C4-2B (cell line): ENCODE measurements at regions not wholly inside any gene's neighbourhood (a gene's known extent, or its start where the extent isn't known, plus 50 kb on each side); places are given as distances from the start of the nearest gene placed in this dataset.

ENCODE experiments used
- H3K27ac ChIP-seq: fragments of 450-650 bp; 2 replicates; pipeline ENCODE4 v1.5.1; 2017
- ZFX ChIP-seq: fragments of 450-650 bp; IDR thresholded peaks from 2 replicates; pipeline ENCODE4 v1.6.1; 2017
- TF ChIP-seq, protein P1 (sequence below): fragments of 450-650 bp; conservative IDR thresholded peaks from 2 replicates; pipeline ENCODE4 v1.5.1; 2017; ENCODE audit warnings: mild to moderate bottlenecking

- no peak for TF ChIP-seq ZFX
- TF ChIP-seq, protein P1, sequence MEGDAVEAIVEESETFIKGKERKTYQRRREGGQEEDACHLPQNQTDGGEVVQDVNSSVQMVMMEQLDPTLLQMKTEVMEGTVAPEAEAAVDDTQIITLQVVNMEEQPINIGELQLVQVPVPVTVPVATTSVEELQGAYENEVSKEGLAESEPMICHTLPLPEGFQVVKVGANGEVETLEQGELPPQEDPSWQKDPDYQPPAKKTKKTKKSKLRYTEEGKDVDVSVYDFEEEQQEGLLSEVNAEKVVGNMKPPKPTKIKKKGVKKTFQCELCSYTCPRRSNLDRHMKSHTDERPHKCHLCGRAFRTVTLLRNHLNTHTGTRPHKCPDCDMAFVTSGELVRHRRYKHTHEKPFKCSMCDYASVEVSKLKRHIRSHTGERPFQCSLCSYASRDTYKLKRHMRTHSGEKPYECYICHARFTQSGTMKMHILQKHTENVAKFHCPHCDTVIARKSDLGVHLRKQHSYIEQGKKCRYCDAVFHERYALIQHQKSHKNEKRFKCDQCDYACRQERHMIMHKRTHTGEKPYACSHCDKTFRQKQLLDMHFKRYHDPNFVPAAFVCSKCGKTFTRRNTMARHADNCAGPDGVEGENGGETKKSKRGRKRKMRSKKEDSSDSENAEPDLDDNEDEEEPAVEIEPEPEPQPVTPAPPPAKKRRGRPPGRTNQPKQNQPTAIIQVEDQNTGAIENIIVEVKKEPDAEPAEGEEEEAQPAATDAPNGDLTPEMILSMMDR = no peak
- no peak overlapping the region for H3K27ac ChIP-seq
Observed at GRCh38 chrX:121592884-121593283, 545.5 kb downstream of the GLUD2 start.

- H3K27ac ChIP-seq = no peak overlapping the region
- TF ChIP-seq, protein P1 = no peak
- TF ChIP-seq ZFX = no peak
Observed at GRCh38 chrX:121598356-121598755, 550.9 kb downstream of the GLUD2 start.

DNA sequence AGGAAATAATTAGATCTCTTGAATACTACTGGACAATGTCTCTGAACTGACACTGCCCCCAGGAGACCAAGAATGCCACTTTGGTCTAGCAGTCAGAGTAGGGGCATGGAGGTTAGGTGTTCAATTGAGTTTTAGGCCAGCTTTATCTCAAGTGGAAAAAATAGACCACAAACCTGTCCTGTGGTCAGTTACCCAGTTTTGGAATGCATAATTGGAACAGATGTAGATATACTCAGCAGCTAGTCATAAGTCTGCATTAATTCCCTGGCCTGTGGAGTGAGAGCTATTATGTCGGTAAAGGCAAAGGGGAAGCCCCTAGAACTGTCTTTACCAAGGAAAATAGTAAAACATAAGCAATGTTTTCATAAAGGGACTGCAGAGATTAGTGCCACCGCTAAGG, 587.7 kb downstream of the GLUD2 start:
- TF ChIP-seq ZFX = no peak
- TF ChIP-seq, protein P1 = no peak
- H3K27ac ChIP-seq = no peak overlapping the region

DNA sequence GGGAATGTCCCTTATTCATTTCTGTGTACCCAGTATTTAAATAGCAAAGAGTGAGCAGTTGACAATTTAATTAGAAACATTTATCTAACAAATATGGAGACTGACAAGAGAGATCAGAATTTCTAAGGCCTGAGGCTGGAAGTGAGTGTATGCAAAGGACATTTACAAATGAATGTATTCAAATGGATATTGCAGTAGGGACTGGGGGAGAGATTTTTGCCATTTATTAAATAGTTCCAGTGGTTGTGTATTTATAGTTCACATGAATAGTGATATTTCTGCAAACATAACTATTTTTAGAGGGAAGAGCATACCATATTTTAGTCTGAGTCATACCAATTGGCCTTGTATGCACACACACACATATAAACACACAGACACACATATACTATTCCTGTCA, 592.4 kb downstream of the GLUD2 start:
- TF ChIP-seq ZFX = no peak
- TF ChIP-seq, protein P1 = no peak
- H3K27ac ChIP-seq = no peak overlapping the region

- H3K27ac ChIP-seq = no peak overlapping the region
- TF ChIP-seq, protein P1 = no peak
- TF ChIP-seq ZFX = no peak
Observed at GRCh38 chrX:121641560-121641959, 594.1 kb downstream of the GLUD2 start.

GRCh38 chrX:121642415-121642814, 595.0 kb downstream of the GLUD2 start:
- H3K27ac ChIP-seq = no peak overlapping the region
- TF ChIP-seq ZFX = no peak
- TF ChIP-seq, protein P1 = no peak

DNA sequence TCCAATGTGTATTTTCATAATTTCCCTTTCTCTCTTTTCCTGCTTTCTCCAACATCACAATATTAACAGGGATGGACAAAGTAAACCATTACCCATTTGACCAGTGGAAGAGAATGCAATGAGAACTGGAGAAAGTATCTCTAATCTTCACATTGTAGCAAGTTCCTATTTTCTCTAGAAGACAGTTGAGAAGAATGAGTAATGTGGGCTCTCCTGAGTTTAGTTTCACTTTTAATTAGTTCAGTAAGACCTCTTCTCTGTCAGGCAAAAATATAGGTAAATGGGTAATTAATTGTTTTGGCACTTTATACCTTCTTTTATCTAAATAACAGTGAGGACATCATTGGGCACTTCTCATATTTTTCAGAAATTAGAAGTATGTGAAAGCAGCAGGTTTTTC, 602.0 kb downstream of the GLUD2 start:
- no peak overlapping the region for H3K27ac ChIP-seq

More for the DNA sequence above, 602.0 kb downstream of the GLUD2 start:
- TF ChIP-seq, protein P1 = no peak
- TF ChIP-seq ZFX = no peak
